GM06990 (cell line): ENCODE measurements at regions not wholly inside any gene's neighbourhood (a gene's known extent, or its start where the extent isn't known, plus 50 kb on each side); places are given as distances from the start of the nearest gene placed in this dataset.

Source experiments
- DNase-seq: peaks from one replicate; pipeline ENCODE4 v3.0.0-alpha.2; 2011; ENCODE audit not compliant: insufficient read length; ENCODE audit errors: extremely low read depth
- H3K27me3 ChIP-seq: replicated peaks from 2 replicates; pipeline ENCODE4 v1.6.0; 2011; ENCODE audit warnings: low read length; ENCODE audit not compliant: control insufficient read depth, insufficient read depth
- H3K36me3 ChIP-seq: 2 replicates; pipeline ENCODE4 v1.5.1; 2011; ENCODE audit warnings: low read length; ENCODE audit not compliant: control insufficient read depth, insufficient read depth
- H3K4me3 ChIP-seq: replicated peaks from 2 replicates; pipeline ENCODE4 v1.5.1; 2011; ENCODE audit warnings: low read depth, mild to moderate bottlenecking, control low read depth, low read length
- TF ChIP-seq, protein P1 (sequence below): IDR thresholded peaks from 2 replicates; pipeline ENCODE4 v1.5.1; 2011; ENCODE audit warnings: low read length, control low read depth, mild to moderate bottlenecking, inconsistent platforms; ENCODE audit not compliant: insufficient read depth, poor library complexity, severe bottlenecking

- no peaks in the 10 kb centered on the region for H3K36me3 ChIP-seq
- DNase-seq = no peak
- TF ChIP-seq, protein P1, sequence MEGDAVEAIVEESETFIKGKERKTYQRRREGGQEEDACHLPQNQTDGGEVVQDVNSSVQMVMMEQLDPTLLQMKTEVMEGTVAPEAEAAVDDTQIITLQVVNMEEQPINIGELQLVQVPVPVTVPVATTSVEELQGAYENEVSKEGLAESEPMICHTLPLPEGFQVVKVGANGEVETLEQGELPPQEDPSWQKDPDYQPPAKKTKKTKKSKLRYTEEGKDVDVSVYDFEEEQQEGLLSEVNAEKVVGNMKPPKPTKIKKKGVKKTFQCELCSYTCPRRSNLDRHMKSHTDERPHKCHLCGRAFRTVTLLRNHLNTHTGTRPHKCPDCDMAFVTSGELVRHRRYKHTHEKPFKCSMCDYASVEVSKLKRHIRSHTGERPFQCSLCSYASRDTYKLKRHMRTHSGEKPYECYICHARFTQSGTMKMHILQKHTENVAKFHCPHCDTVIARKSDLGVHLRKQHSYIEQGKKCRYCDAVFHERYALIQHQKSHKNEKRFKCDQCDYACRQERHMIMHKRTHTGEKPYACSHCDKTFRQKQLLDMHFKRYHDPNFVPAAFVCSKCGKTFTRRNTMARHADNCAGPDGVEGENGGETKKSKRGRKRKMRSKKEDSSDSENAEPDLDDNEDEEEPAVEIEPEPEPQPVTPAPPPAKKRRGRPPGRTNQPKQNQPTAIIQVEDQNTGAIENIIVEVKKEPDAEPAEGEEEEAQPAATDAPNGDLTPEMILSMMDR = no peak
- no peak overlapping the region for H3K4me3 ChIP-seq
- no peaks in the 10 kb centered on the region for H3K27me3 ChIP-seq
Observed at GRCh38 chr1:195495720-195496635, 1112.3 kb downstream of the KCNT2 start.

DNA sequence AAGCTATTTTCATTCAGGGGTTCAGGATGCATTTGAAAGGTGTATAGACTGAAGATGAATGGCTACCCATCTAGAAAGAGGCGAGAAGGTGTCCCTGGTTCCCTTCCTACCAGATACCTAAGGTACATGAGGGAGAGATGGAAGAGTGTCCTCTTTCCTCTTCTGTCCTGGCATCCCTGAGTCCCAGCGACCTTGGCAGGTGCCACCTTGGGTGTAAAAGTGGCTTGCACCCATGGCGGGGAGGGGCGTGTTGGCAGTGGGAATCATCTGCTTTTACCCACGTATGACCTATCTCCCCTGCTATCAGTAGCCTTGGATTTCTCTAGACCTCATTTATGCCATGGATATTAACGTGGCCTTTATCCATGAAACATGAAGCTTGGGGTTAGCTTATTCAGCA is 1126.1 kb downstream of the KCNT2 start:
- DNase-seq = no peak
- TF ChIP-seq, protein P1 = no peak
- no peaks in the 10 kb centered on the region for H3K27me3 ChIP-seq
- no peak overlapping the region for H3K4me3 ChIP-seq
- H3K36me3 ChIP-seq = no peaks in the 10 kb centered on the region

DNA sequence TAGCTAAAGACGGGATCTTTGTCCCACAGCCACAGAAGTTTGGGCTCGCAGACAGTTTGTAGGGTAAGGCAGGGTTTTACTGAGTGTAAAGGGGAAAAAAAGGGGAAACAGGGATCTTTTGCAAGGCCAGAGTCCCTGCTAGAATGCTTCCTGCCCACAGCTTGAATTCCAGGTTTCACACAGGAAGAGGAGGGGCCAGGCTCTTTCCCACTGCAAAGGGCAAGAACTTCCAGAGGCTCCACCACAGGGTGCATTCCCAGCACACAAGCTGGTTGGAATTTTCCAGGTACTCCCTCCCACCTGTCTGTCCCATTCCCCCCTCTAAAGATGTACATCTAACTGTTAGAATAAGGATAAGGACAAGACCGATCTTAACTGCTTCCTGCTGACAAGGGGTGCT is 1126.9 kb downstream of the KCNT2 start:
- no peak for DNase-seq
- H3K27me3 ChIP-seq = no peaks in the 10 kb centered on the region
- H3K4me3 ChIP-seq = no peak overlapping the region
- no peaks in the 10 kb centered on the region for H3K36me3 ChIP-seq
- TF ChIP-seq, protein P1 = no peak

DNA sequence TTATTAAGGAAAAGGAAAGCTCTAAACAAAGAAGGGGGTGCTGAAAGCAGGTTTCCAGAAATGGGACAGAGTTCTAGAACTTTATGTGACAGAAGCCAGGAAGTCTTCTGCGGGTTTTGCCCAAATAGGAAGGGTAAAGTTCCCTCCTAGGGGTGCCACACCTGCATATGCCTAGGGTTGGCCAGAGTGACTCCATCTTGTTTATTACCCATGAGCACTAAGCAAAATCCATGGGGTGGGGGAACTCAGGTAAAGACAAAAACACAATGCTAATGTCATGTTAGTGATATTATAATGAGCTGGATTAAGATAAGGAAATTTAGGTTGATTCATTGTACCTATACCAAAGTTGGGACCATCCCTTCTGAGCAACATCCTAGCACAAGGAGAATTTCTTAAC is 1132.7 kb downstream of the KCNT2 start:
- TF ChIP-seq, protein P1 = no peak
- no peaks in the 10 kb centered on the region for H3K27me3 ChIP-seq
- H3K4me3 ChIP-seq = no peak overlapping the region
- H3K36me3 ChIP-seq = no peaks in the 10 kb centered on the region
- no peak for DNase-seq

DNA sequence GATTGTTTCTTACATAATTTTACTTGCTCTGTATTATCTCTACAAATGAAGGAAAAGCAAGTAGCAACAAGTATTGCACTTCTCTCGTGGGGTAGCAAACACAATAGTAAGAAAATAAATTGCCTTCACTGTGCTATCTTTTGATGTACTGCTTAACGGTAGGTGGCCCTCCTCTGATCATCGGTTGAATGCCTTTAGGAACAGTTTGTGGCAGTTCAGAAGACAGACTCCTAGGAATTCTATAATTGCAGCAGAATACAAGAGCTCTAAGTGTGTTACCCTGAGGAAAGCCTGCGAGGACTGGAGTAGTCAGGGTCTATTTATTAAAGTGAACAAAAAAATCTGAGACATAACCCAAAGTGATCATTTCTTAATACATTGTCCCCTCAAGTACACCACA is 1135.9 kb downstream of the KCNT2 start:
- no peak for DNase-seq

More for the DNA sequence above, 1135.9 kb downstream of the KCNT2 start:
- no peaks in the 10 kb centered on the region for H3K36me3 ChIP-seq
- H3K27me3 ChIP-seq = no peaks in the 10 kb centered on the region
- H3K4me3 ChIP-seq = no peak overlapping the region
- TF ChIP-seq, protein P1 = no peak
